K562 (cell line): ENCODE measurements at regions not wholly inside any gene's neighbourhood (a gene's known extent, or its start where the extent isn't known, plus 50 kb on each side); places are given as distances from the start of the nearest gene placed in this dataset.
"Not testable (repeated sequence)": the region's sequence is repeated elsewhere in the genome, so short reads cannot be mapped to it uniquely, and the experiment has no call there.

Experiments
- ATAC-seq: fragments of 200-7000 bp; cut with Tn5 transposase; 3 replicates; pipeline ENCODE4 v1.9.1; 2020; ENCODE audit warnings: moderate library complexity
- BruUV-seq: library from RNA; stranded (reverse); fragments of 400-500 nt; replicated peaks from 2 replicates; lab custom pipeline; 2021; lab: Mats Ljungman, UMichigan
- CTCF ChIA-PET: fragments of 300-600 bp; formaldehyde crosslinking; extraction: SDS; loops from one replicate; lab custom pipeline; 2021; ENCODE audit warnings: low intra/inter-chr PET ratio; lab: Yijun Ruan, JAX
- POLR2A ChIA-PET: fragments of 300-600, 350-650 bp; sonication (Branson Sonifier 250); formaldehyde crosslinking; extraction: SDS; loops from one replicate; lab custom pipeline; 2021; ENCODE audit warnings: antibody characterized with exemption, inconsistent platforms; lab: Yijun Ruan, JAX
- DNase-seq, 4 experiments: peaks; one replicate each; pipeline versions ENCODE4 v3.0.0 to v3.0.0-alpha.2; 2011 to 2018; ENCODE audit warnings: low spot score in 3 of 4, mixed read lengths in 3 of 4; ENCODE audit errors: extremely low read depth in 1 of 4
- FAIRE-seq: peaks from 2 replicates; lab custom pipeline; 2011; peaks lifted over from hg19 to GRCh38; lab: Jason Lieb, UNC
- H2AFZ ChIP-seq: 2 replicates; pipeline ENCODE4 v1.6.0; 2011; ENCODE audit warnings: low read depth, low read length, control low read depth, inconsistent platforms
- H3K27ac ChIP-seq: fragments of 200-600 bp; 3 replicates; pipeline ENCODE4 v1.8.0; 2011; ENCODE audit warnings: low read depth, mild to moderate bottlenecking, control low read depth, inconsistent platforms, low read length, moderate library complexity, mixed read lengths; ENCODE audit errors: extremely low read depth
- H3K27me3 ChIP-seq, 2 experiments: fragments of 300-600 bp in 1 of 2; 2 replicates in 1 of 2; 3 replicates in 1 of 2; pipeline versions ENCODE4 v1.6.0 to v1.8.0; 2011; ENCODE audit warnings: inconsistent platforms in 2 of 2, low read length in 2 of 2, mild to moderate bottlenecking in 1 of 2, mixed read lengths in 1 of 2, moderate library complexity in 1 of 2; ENCODE audit not compliant: control insufficient read depth in 2 of 2, insufficient read depth in 2 of 2
- H3K36me3 ChIP-seq: fragments of 300-600 bp; 3 replicates; pipeline ENCODE4 v1.8.0; 2011; ENCODE audit warnings: mild to moderate bottlenecking, low read length, inconsistent platforms; ENCODE audit not compliant: control insufficient read depth, insufficient read depth
- H3K4me1 ChIP-seq, 2 experiments: fragments of 200-600 bp in 1 of 2; replicated peaks in 1 of 2; 2 replicates in 1 of 2; 3 replicates in 1 of 2; pipeline versions ENCODE4 v1.5.1 to v1.8.0; 2011; ENCODE audit warnings: inconsistent platforms in 2 of 2, low read length in 2 of 2, mild to moderate bottlenecking in 1 of 2, mixed read lengths in 1 of 2, moderate library complexity in 1 of 2; ENCODE audit not compliant: control insufficient read depth in 2 of 2, insufficient read depth in 2 of 2
- H3K4me2 ChIP-seq: 2 replicates; pipeline ENCODE4 v1.6.1; 2011; ENCODE audit warnings: low read length, control low read depth, inconsistent platforms, mixed read lengths; ENCODE audit not compliant: insufficient read depth
- H3K4me3 ChIP-seq: fragments of 200-600 bp; sonication (generic), shearing (Covaris generic); 2 replicates; pipeline ENCODE4 v1.5.1; 2016; ENCODE audit warnings: control low read depth, inconsistent platforms
- H3K79me2 ChIP-seq: fragments of 200-600 bp; 3 replicates; pipeline ENCODE4 v1.8.0; 2011; ENCODE audit warnings: low read length, inconsistent platforms; ENCODE audit not compliant: control insufficient read depth, insufficient read depth
- H3K9ac ChIP-seq, 2 experiments: 2 replicates each; pipeline versions ENCODE4 v1.6.0 to v1.6.1; 2011; ENCODE audit warnings: low read depth in 2 of 2, low read length in 2 of 2, control low read depth in 1 of 2, inconsistent platforms in 1 of 2, mild to moderate bottlenecking in 1 of 2, mixed read lengths in 1 of 2; ENCODE audit not compliant: insufficient read depth in 1 of 2
- H3K9me1 ChIP-seq: one replicate; pipeline ENCODE4 v1.6.0; 2011; ENCODE audit warnings: inconsistent platforms, mild to moderate bottlenecking, low read length, moderate library complexity; ENCODE audit not compliant: control insufficient read depth, insufficient read depth
- H3K9me3 ChIP-seq: replicated peaks from 2 replicates; pipeline ENCODE4 v1.5.1; 2011; ENCODE audit warnings: low read depth, low read length, inconsistent platforms; ENCODE audit not compliant: control insufficient read depth, insufficient read depth
- H4K20me1 ChIP-seq: replicated peaks from 2 replicates; pipeline ENCODE4 v1.6.1; 2011; ENCODE audit warnings: low read length, inconsistent platforms, mixed read lengths; ENCODE audit not compliant: control insufficient read depth, insufficient read depth
- ATF3 ChIP-seq, 2 experiments: fragments of 450-650 bp in 1 of 2; sonication (generic) in 1 of 2; formaldehyde crosslinking in 1 of 2; IDR thresholded peaks in 1 of 2; conservative IDR thresholded peaks in 1 of 2; 2 replicates each; pipeline versions ENCODE4 v1.6.1 to v1.8.1; 2016 to 2023; ENCODE audit warnings: mild to moderate bottlenecking in 2 of 2, moderate library complexity in 2 of 2, inconsistent platforms in 1 of 2, missing genetic modification reagents in 1 of 2
- FOSL1 ChIP-seq: fragments of 200-800 bp; sonication (Bioruptor generic); conservative IDR thresholded peaks from 2 replicates; pipeline ENCODE4 v1.6.1; 2016; ENCODE audit warnings: missing genetic modification characterization, missing compliant biosample characterization
- FOXA3 ChIP-seq, 2 experiments: fragments of 450-650 bp in 1 of 2; sonication (generic) in 1 of 2; formaldehyde crosslinking; IDR thresholded peaks in 1 of 2; conservative IDR thresholded peaks in 1 of 2; 2 replicates each; pipeline versions ENCODE4 v1.4.0 to v1.8.0; 2020 to 2022; ENCODE audit warnings: mild to moderate bottlenecking in 2 of 2, missing genetic modification reagents in 1 of 2
- MEIS2 ChIP-seq: fragments of 450-650 bp; IDR thresholded peaks from 2 replicates; pipeline ENCODE4 v1.6.1; 2014; ENCODE audit warnings: mild to moderate bottlenecking; ENCODE audit not compliant: partially characterized antibody
- PKNOX1 ChIP-seq: fragments of 450-650 bp; IDR thresholded peaks from 2 replicates; pipeline ENCODE4 v1.6.1; 2016
- SREBF2 ChIP-seq: sonication (generic); formaldehyde crosslinking; IDR thresholded peaks from 2 replicates; pipeline ENCODE4 v1.4.0; 2020; ENCODE audit warnings: mild to moderate bottlenecking, missing genetic modification reagents
- TEAD1 ChIP-seq, 2 experiments: fragments of 450-650 bp in 1 of 2; sonication (generic) in 1 of 2; formaldehyde crosslinking; IDR thresholded peaks; 2 replicates each; pipeline versions ENCODE4 v1.4.0 to v1.8.0; 2020 to 2022; ENCODE audit warnings: mild to moderate bottlenecking in 2 of 2, missing genetic modification reagents in 1 of 2
- ZC3H8 ChIP-seq: fragments of 450-650 bp; IDR thresholded peaks from 2 replicates; pipeline ENCODE4 v1.6.1; 2017
- ZNF354B ChIP-seq: fragments of 250-450 bp; sonication (Bioruptor Pico); IDR thresholded peaks from 2 replicates; pipeline ENCODE4 v1.4.0; 2020
- ZNF444 ChIP-seq: fragments of 250-450 bp; sonication (Bioruptor Pico); IDR thresholded peaks from 2 replicates; pipeline ENCODE4 v1.4.0; 2020; ENCODE audit warnings: mild to moderate bottlenecking, moderate library complexity
- WGBS: fragments of 100-300 bp; shearing (Covaris generic); methylation state at CpG from one replicate; pipeline ENCODE4 v1.1.6; 2016; ENCODE audit warnings: low coverage, mixed read lengths; ENCODE audit not compliant: insufficient coverage; ENCODE audit errors: missing lambda C conversion rate; 5-methylcytosine and 5-hydroxymethylcytosine counted together
- in situ Hi-C: fragments of 300-500 bp; cut with MboI; formaldehyde crosslinking; loops from 4 replicates; pipeline ENCODE4 v1.15.0; 2018; ENCODE audit warnings: inconsistent platforms, mixed read lengths
- intact Hi-C: fragments of 100-400 bp; cut with micrococcal nuclease; formaldehyde crosslinking; loops from 2 replicates; pipeline ENCODE4 v1.14.2; 2022
- TF ChIP-seq, protein P1 (sequence below), 2 experiments: IDR thresholded peaks in 1 of 2; conservative IDR thresholded peaks in 1 of 2; 2 replicates each; pipeline ENCODE4 v1.6.1; 2016; ENCODE audit warnings: low read depth in 2 of 2, mild to moderate bottlenecking in 1 of 2, missing compliant biosample characterization in 1 of 2, missing genetic modification characterization in 1 of 2, moderate library complexity in 1 of 2

GRCh38 chr11:34719303-34719848 lies 98.5 kb downstream of the EHF start:
- ATAC-seq, result no peak
- intact Hi-C loops, result no loop called here
- DNase-seq, result peak in 1 of 4 experiments; percentile 9
- ChIA-PET POLR2A (interaction anchor here (0.9 kb wide), 1 partner anchor 10 kb away, joined by 3 read pairs; no protein-coding TSS in a partner anchor), CTCF (no interaction called here)
- Histone ChIP-seq H4K20me1 (no peaks in the 10 kb centered on the region), H3K4me3 (no peak overlapping the region), H2AFZ (no peak overlapping the region), H3K9me1 (no peaks in the 10 kb centered on the region), H3K4me2 (no peak overlapping the region), H3K79me2 (no peaks in the 10 kb centered on the region), H3K27me3 (no peaks in the 10 kb centered on the region), H3K36me3 (no peaks in the 10 kb centered on the region), H3K9me3 (no peaks in the 10 kb centered on the region), H3K27ac (no peak overlapping the region), H3K9ac (no peak overlapping the region), H3K4me1 (no peaks in the 10 kb centered on the region)
- in situ Hi-C loops, result no loop called here
- TF ChIP-seq TEAD1 (CRISPR knock-in tag; IDR thresholded peaks at IDR 0.05), result no peak
- no peak for TF ChIP-seq ZNF444 (CRISPR knock-in tag)
- TF ChIP-seq FOXA3 (CRISPR knock-in tag; conservative IDR thresholded peaks at IDR 0.05 in 1 of 2, IDR thresholded peaks at IDR 0.05 in 1 of 2), result 0 out of 4 replicates have a peak, but pooled peaks of 1 of the 2 experiments have one; percentile 15
- TF ChIP-seq, protein P1, sequence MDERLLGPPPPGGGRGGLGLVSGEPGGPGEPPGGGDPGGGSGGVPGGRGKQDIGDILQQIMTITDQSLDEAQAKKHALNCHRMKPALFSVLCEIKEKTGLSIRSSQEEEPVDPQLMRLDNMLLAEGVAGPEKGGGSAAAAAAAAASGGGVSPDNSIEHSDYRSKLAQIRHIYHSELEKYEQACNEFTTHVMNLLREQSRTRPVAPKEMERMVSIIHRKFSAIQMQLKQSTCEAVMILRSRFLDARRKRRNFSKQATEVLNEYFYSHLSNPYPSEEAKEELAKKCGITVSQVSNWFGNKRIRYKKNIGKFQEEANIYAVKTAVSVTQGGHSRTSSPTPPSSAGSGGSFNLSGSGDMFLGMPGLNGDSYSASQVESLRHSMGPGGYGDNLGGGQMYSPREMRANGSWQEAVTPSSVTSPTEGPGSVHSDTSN (CRISPR knock-in tag; IDR thresholded peaks at IDR 0.05; ENCODE audit: low read depth), result no peak
- TF ChIP-seq, protein P1 (tag; conservative IDR thresholded peaks at IDR 0.05; ENCODE audit: low read depth), result peak; percentile 76
- TF ChIP-seq ZC3H8, result no peak
- no peak for TF ChIP-seq ATF3 (IDR thresholded peaks at IDR 0.05)
- no peak for TF ChIP-seq ATF3 (CRISPR knock-in tag; conservative IDR thresholded peaks at IDR 0.05)
- TF ChIP-seq SREBF2 (CRISPR knock-in tag), result no peak
- TF ChIP-seq PKNOX1, result 0 out of 2 replicates have a peak, but pooled peaks have one; percentile 19
- peak; percentile 86 for TF ChIP-seq MEIS2
- no peak for TF ChIP-seq ZNF354B
- TF ChIP-seq FOSL1 (tag), result 0 out of 2 replicates have a peak, but pooled peaks have one; percentile 19
- BruUV-seq, result no TSS peak
- WGBS, result 0% methylated on average over 1 of the region's 1 CpG
- no peak for FAIRE-seq

DNA sequence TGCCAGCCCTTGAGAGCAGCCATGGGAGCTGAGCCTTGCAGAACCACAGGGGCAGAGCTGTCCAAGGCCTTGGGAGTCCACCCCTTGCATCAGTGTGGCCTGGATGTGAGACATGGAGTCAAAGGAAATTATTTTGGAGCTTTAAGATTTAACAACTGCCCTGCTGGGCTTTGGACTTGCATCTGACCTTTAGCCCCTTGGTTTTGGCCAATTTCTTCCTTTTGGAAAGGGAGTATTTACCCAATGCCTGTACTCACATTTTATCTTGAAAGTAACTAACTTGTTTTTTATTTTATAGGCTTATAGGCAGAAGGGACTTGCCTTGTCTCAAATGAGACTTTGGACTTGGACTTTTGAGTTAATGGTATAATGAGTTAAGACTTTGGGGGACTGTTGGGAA lies 92.7 kb downstream of the EHF start:
- CTCF ChIA-PET, intact Hi-C loops, H3K9ac ChIP-seq, H3K36me3 ChIP-seq, in situ Hi-C loops, H2AFZ ChIP-seq, FAIRE-seq, H3K27ac ChIP-seq, H3K27me3 ChIP-seq, H3K9me3 ChIP-seq, H3K4me3 ChIP-seq, H3K9me1 ChIP-seq, H3K79me2 ChIP-seq, H4K20me1 ChIP-seq, H3K4me1 ChIP-seq, ATAC-seq, BruUV-seq, H3K4me2 ChIP-seq, DNase-seq: not testable (repeated sequence)
- POLR2A ChIA-PET, result interaction anchor here (1.0 kb wide), 1 partner anchor 9 kb away, joined by 3 read pairs; no protein-coding TSS in a partner anchor
